HG03520 (cell line): ENCODE measurements at regions not wholly inside any gene's neighbourhood (a gene's known extent, or its start where the extent isn't known, plus 50 kb on each side); places are given as distances from the start of the nearest gene placed in this dataset.
"Not testable (repeated sequence)": the region's sequence is repeated elsewhere in the genome, so short reads cannot be mapped to it uniquely, and the experiment has no call there.

Source experiments
- ATAC-seq: cut with Tn5 transposase; IDR thresholded peaks from one replicate; pipeline ENCODE4 v1.9.1; 2021; ENCODE audit warnings: mild to moderate bottlenecking, moderate library complexity; ENCODE audit not compliant: unreplicated experiment

GRCh38 chr7:6882321-6882721 is 56.2 kb upstream of the CCZ1B start:
- ATAC-seq, result not testable (repeated sequence)

- not testable (repeated sequence) for ATAC-seq
Measured at GRCh38 chr7:6883756-6884155, 57.7 kb upstream of the CCZ1B start.

GRCh38 chr7:6886198-6886597 is 60.1 kb upstream of the CCZ1B start:
- no peak for ATAC-seq

GRCh38 chr7:6888267-6889045 is 62.4 kb upstream of the CCZ1B start:
- ATAC-seq, result not testable (repeated sequence)

GRCh38 chr7:6889252-6889812 is 63.3 kb upstream of the CCZ1B start:
- no peak for ATAC-seq

- ATAC-seq, result not testable (repeated sequence)
Measured at GRCh38 chr7:6902097-6902518, 76.0 kb upstream of the CCZ1B start.

- not testable (repeated sequence) for ATAC-seq
Measured at GRCh38 chr7:6903289-6903688, 77.2 kb upstream of the CCZ1B start.

- not testable (repeated sequence) for ATAC-seq
Measured at GRCh38 chr7:6903792-6904191, 77.7 kb upstream of the CCZ1B start.

- no peak for ATAC-seq
Measured at GRCh38 chr7:6917258-6917657, 91.2 kb upstream of the CCZ1B start.

GRCh38 chr7:6919169-6919568 is 93.1 kb upstream of the CCZ1B start:
- ATAC-seq, result not testable (repeated sequence)

- ATAC-seq, result not testable (repeated sequence)
Measured at GRCh38 chr7:6924523-6924922, 98.4 kb upstream of the CCZ1B start.

GRCh38 chr7:6926193-6927174 is 100.4 kb upstream of the CCZ1B start:
- not testable (repeated sequence) for ATAC-seq

GRCh38 chr7:6927643-6928042 is 101.6 kb upstream of the CCZ1B start:
- not testable (repeated sequence) for ATAC-seq

GRCh38 chr7:6929588-6929987 is 103.5 kb upstream of the CCZ1B start:
- ATAC-seq, result not testable (repeated sequence)

- ATAC-seq, result not testable (repeated sequence)
Measured at GRCh38 chr7:6930081-6930635, 104.1 kb upstream of the CCZ1B start.

GRCh38 chr7:6930787-6931186 is 104.7 kb upstream of the CCZ1B start:
- not testable (repeated sequence) for ATAC-seq

GRCh38 chr7:6931456-6931855 is 105.4 kb upstream of the CCZ1B start:
- not testable (repeated sequence) for ATAC-seq

GRCh38 chr7:6933954-6934632 is 108.0 kb upstream of the CCZ1B start:
- not testable (repeated sequence) for ATAC-seq

- ATAC-seq, result no peak
Measured at GRCh38 chr7:6934981-6935380, 108.9 kb upstream of the CCZ1B start.

- ATAC-seq, result not testable (repeated sequence)
Measured at GRCh38 chr7:6936626-6937025, 110.6 kb upstream of the CCZ1B start.
